ENCODE measurements at regions not wholly inside any gene's neighbourhood (a gene's known extent, or its start where the extent isn't known, plus 50 kb on each side); places are given as distances from the start of the nearest gene placed in this dataset.

DNA sequence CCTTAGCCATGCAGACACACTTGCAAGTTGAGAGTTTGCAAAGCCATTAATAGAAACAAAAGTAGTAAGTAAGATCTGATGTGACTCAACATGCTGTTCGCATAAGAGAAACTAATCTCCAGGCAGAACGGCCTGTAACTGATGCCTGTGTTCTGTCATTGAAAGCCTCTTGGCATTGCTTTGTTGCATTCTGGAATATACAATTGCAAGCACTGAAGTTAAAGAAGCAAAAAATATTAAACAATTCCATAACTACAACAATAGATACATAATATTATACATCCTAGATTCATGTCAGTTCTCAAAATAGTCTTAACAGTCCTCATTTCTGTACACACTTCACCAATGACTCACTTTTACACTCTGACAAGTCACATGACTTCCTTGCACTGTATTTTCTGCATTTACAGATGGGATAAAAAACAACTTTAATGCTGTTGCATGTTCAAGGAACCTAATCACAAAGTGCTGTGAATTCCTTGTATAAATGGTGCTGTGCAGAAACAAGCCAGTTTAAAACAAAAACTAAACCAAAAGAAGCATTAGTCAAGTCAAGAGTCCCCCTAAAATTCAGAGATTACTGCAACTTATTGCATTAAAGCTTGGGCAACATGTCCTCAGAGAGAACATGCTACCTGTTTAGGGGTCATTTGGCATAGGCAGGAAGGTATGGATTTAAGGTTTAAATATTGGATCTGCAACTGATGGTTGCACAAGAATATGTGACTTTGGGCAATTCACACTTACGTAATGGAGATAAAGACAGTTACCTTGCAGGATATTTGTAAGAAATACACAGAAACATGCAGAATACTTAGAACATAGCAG, 79.5 kb upstream of the SERP2 start:
- DNase-seq = no peak

DNA sequence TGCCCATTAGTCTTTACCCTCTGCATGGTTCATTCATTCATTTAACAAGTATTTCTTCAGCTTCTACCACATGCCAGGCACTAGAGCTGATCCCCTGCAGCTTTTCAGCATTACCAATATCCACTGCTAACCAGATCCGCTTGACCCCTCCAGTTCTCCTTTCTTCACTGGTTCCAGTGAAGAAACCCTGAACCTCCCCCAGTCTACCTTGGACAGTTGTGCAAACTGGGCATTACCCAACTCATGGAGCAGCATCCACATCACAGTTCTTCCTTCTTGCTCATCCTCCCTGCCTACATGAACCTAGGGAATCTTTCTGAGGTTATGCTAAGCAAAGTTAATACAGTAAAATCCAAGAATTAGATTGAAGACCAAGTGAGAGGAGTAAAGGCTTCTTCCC, 78.7 kb upstream of the SERP2 start:
- no peak for DNase-seq

DNA sequence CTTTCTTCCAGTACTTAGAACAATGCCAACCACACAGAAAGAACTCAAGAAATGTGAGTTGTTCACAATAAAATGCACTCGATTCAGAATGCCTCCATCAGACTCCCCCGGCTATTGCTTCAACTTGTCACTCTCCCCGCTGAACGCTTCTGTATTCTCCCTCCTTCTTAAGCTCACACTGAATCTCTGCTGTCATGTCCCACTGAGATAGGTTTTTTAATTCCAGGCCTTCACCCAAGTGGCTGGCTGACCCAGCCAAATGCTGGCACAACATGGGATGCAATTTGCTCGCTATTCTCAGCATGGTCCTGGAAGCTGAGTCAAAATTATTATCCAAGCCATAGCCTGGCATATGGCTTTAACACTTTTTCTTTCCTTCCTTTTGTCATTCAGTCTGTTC, 76.8 kb upstream of the SERP2 start:
- no peak for DNase-seq

DNA sequence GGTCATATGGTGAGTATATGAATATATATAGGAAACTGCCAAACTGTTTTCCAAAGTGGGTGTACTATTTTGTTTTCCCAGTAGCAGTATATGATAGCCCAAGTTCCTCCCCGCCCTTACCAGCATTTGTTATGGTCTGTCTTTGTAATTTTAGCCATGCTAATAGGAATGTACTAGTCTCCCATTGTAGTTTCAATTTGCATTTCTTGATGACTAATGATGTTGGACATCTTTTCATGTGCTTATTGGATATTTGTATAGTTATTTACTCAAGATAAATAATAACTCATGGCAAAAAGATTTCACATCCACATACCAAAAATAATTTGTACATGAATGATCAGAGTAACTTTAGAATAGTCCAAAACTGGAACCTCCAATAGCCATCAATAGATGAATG, 75.3 kb upstream of the SERP2 start:
- DNase-seq = no peak

DNA sequence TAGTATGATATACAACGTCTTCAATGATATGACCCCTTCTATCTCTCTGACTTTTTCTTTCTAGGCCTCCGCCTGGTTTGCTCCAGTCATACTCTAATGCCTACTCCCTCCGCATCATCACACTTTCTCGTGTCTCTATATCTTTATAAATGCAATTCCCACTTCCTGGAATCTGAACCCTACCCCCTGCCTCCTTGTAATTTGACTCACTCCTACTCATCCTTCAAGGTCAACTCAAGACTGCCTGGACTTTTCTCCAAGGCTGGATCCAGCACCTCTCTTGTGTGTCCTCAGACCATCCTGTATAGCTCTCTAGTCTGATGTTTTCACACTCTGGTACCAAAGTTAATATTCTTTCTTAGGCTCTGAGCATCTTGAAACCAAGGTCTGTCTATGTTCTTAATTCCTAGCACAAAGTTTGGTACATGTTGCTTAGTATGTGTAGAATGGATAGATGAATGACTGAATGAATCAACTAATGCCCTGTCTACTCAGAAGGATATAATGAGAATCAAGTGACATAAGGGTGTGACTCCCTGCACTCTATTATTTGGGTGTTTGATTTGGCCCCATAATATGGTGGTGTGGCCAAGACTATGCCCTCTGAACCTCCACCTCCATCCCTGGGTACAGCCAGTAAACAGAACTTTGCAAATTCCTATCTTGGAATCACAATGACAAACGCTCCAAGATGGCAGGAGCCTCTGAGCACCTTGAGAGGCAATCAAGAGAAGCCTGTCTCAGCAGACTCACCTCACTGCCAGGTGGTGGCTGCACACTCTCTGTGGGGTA, 74.3 kb upstream of the SERP2 start:
- no peak for DNase-seq

DNA sequence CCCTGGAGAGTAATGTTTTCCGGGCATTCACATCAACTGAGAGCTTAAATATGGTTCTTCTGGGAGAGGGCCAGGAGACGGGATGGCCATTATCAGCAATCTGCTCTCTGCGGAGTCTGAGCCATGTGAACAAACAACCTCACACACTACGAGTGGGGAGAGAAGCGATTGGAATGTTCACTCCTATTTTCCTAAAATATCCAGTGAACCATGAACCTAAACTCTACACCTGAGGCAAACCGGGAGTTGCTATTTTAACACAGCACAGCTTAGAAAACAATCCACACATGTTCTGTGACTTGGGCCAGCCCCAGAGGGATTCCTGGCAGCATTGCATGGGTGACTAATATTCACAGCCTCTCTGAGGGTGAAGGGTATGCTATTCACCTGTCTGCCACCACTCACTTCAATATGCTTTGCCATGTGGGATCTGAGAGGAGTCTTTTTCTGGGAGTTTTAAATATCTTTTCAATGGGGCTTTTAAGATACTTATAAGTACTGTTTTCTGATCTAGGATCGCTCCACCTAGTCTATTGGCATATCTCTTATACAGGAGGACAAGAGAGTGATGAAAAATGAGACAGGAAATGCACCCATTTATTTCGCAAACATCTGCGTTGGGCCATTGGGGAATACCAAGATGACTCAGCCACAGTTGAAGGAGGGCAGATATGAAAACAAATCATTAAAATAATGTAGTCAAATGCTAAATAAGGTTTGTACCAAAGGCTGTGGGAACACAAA, 72.6 kb upstream of the SERP2 start:
- DNase-seq = peak; percentile 56

DNA sequence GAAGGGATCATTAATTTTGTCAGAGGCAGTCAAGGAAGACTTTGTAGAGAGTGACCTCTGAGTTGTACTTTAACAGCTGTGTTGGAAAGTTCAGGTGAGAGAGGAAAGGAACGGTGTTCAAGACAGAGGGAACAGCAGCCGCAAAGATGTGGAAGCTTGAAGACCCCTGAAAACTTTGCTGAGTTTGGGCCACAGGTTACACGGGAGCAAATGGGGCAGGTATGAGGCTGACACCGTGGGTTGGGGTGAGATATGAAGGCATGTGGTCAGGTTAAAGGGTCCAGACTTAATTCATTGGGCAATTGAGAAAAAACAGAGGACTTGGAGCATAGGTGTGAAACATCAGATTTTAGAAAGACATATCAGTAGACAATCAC, 72.0 kb upstream of the SERP2 start:
- DNase-seq = no peak

DNA sequence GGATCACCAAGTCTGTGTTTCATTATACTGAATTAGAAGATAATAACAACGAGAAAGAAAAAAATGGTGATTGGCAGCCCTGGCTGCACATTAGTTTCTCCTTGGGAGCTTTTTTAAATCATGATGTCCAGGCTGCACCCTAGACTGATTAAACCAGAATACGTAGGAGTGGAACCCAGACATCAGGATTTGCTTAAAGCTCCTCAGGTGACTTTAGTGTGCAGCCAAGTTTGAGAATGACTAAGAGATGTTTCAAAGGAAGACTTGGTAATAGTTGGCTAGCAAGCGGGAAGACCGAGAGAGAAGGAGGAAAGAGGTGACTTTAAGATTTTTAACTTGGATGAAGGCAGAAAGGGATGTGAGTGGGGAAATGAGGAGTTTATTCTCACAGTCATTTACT, 71.4 kb upstream of the SERP2 start:
- no peak for DNase-seq

DNA sequence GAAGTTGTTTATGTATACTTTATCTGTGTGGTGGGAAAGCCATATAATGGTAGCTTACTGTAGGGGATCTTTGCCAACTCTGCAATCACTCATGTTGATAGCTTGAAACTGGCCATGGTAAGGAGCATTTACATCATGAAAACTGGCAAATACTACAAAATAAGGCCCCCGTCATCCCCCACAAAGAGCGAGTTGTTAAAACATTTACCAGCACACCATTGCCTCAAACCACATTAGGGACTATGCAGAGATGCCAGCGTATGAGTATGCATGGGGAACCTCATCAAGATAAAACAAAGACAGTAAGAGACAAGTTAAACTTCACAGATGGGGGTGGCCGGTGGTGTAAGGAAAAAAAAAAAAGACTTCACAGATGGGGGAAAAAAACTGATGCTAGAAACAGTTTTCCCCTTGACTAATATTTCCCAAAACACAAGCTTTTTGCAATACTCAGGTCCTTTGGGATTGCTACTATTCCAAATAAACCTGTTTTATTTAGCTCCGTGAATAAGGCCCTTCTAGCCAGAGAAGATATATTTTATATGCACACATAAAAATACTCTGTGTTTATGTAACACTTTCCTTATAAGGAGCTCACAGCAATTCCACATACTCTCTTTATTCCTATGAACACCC, 70.6 kb upstream of the SERP2 start:
- no peak for DNase-seq

DNA sequence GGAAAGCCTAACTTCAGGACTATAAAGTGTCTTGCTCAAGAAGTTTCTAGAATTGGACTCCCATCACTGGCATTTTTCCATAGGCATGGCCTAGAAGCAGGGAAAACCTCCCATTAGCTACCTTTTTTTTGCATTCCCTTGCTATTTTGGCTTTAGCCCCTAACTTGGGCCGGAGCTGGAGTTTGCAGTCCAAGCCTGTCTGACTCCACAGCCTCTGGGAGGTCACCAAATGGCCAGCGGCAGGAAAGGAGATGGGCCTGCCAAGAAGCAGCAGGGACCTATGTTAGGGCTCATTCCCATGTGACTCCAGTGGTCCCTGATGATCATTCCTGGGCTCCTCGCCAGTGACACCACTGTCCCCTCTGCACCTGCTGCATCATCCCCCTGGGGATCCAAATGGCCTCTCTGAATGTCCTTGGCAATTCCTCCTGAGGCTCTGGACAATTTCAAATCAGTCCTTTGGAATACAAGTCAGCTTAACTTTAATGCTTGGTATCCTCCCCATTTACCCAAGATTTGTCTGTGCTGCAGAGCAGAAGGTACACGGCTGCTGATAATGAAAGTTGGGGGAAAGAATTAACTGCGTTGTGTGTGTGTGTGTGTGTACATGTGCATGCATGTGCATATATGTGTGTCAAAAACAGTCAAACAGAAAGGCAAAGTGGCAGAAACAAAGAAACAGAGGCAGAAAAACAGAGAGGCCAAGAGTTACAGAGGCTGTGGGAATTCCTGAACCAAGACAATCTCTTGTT, 69.8 kb upstream of the SERP2 start:
- DNase-seq = no peak

DNA sequence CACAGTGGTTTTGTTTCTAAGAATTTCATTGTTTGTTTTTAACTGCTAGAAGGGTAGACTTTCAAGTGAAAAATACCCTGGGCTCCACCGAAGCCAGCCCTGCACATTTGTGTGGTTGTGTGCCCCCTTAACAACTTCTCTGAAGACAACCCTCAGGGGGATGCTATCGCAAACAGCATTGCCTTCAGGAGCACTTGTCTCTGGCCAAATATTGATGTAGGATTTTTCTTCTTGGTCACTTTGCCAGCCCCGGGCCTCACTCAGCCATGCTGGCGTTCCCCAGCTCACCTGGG, 69.2 kb upstream of the SERP2 start:
- DNase-seq = no peak

DNA sequence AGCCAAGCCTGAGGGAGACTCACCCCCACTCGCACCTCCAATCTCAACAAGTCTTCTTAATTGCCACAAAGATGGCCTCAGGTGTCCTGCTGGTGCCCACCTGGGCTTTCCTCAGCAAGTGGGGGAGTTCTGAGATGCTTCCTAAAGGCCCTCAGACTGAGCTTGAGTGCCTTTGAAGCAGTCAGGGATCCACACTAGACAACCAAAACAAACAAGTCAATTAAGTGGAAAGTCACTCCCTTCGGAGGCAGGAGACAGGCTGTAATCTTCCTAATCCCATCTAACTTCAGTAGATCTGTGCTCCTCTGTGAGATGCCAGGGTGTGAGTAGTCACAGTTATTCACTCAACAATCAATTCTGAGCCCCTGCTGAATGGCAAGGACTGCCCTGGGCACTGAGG, 68.3 kb upstream of the SERP2 start:
- no peak for DNase-seq

DNA sequence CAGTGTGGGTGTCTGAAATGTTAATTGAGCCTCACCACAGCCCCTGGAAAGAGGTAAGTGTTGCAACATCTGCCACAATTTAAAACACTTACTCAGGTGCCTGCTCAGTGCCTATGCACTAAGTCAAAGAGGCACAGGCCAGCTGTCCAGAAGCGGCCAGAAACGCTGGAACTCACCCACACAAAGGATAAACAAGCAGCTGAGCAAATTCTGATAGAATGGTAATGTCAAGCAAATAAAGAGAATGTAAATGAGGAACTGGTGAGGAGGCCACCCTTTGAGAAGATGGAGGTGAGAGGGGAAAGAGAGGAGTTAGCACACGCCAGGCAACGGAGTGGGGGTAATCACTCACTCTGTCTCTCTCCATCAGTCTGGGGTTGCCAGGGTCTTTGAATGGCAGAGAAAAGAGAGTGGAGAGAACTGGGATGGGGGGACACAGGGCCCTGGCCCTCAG, 67.7 kb upstream of the SERP2 start:
- DNase-seq = peak; percentile 43

DNA sequence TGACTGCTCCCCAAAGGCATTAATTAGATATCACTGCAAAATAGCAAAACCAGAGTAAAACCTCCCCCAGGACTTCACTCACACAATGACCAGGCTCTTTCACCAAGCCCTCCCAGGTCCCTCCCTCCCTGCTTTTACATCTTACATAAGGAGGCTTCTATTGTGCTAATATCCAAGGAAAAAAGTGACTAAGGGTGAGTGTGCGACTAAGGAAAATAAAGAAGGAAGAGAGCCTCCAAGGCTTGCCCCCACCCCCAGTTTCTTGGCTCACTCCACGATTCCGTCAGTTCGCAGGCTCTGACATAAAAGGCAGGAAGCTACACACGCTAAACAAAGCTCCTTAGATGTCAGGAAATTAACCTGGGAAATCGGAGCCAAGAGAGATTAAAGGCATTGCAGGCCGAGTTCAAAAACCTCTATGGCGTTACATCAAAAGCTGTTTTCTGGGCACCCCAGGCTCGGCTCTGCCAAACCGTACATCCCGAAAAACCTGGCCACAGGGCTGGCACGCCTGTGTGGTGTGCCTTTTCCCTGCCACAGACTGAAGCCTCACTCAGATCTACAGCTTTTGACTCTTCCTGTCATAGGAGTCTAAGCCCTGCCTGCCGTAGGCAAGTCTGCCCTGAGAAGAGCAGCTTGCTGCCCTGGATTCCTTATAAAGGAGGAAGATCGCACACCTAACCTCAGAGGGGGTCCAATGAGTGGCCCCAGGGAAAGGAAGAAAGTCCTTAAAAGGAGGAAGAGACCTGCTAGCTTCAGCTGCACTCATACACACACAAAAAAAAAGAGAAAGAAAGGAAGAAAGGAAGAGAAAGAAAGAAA, 67.0 kb upstream of the SERP2 start:
- DNase-seq = peak; percentile 54

DNA sequence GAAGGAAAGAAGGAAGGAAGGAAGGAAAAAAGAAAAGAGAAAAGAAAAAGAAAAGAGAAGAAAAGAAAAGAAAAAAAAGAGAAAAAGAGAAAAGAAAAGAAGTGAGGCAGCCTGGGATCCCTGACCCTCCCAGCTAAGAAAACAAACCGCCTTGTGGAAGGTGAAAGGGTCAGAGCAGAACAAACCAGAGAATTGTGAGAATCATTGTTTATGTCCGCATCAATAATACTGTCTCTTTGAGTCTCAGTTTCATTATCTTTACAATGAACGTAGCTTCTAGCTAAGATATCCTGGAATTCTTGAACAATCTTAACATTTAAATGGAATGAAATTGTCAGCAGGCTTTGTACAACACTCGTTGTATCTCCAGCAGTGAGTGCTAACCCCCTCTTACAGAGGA, 66.4 kb upstream of the SERP2 start:
- DNase-seq = no peak

DNA sequence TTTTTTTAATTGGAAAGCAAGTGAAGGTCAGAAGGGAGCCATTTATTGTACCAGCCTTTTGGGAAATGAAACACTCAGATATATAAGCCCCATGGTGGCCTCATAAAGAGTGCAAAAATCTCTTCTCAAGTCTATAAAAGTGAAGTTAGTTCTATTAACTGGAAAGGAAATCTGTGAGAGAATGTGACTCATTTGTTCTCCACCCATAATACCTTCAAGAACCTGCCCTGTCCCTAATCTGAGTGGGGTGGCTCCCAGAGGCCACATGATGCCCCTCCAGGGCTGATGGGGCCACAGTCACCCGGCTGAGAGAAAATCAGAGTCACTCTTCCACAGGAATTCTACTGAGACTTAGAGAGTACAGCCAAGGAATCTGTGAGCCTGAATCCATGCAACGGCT, 65.8 kb upstream of the SERP2 start:
- DNase-seq = no peak

DNA sequence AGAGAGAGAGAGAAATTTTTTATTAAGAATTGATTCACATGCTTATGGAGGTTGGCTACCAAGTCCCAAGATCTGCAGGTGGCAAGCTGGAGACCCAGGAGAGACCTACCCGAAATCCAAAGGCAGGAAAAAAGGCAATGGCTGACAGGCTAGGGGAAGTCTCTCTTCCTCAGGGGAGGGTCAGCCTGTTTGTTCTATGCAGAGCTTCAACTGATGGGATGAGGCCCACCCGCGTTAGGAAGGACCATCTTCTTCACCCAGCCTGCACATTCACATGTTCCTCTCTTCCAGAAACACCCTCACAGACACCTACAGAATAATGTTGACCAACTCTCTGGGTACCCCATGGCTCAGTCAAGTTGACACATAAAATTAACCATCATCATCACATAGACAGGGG, 65.3 kb upstream of the SERP2 start:
- no peak for DNase-seq

DNA sequence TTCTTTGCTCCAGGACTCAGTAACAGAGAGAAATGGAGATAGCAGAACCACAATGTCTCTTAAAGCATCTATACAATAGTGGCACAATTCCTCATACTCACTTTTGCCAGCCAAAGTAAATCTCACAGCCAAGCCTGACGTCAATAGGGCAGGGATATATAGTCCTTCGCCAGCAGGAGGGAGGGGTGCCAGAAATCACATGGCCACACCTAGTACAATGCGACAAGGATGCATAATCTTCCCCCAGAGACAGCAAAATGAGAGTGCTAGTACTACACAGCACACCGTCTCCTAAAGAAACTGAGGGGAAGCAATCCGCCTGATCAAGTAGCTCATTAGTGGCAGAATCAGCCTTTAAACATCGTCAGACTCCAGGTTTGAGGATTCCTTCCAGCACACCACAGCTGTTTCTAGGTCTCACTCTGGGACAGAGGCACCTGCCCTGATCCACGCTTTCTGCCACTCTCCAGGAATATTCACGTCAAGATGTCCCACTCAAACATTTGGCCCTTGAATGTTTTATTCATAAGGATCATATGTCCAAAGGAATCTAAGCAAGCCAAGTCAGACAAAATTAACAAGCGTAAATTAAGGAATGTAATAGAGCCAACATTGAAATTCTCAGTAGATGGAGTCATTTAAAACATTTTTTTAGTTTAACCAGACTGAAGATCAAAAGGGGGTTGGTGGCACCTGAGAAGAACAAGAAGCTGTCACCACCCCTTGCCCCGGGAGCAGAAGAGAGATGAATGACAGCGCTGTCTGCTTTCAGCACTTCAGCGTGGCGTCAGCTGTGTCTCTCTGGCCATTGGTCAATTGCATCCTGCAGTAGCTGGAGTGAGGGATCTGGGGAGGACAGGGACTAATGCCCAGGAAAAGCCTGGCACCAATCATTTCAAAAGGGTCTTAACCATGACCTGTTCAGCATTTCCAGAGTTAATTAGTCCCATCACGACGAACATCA, 63.5 kb upstream of the SERP2 start:
- peak; percentile 28 for DNase-seq

DNA sequence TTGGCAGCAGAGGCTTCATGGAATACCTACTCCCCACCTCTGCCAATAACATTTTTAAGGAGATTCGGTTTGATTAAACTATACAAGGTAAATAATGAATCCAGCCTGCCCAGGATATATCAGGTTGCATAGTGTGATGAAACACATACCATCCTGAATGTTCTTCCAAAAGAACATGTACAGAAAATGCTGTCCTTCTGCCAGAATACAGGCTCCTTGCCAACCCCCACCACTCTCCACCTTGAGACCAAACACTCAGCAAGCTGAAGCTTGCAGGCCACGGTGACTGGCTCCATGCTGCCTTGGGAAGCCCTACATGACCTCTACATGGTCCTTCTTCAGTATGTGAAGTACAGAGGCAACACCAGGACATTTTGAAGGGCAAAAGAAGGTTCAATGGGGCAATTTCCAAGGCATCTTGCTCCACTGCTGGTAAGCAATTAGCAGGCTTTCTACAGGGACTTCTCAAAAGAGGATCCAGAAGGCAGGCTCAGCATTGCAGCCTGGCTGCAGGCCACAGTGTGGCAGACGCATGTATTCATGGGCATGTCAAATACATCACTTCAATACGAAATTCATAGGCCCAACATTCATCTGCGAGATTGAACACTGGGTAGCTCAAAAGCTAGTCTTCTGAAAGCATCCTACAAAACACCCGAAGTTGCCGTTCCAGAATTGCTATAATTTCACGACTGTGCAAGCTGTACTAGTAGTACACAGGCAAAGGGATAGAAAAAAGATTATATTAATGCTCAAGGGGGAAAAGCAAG, 62.4 kb upstream of the SERP2 start:
- no peak for DNase-seq

DNA sequence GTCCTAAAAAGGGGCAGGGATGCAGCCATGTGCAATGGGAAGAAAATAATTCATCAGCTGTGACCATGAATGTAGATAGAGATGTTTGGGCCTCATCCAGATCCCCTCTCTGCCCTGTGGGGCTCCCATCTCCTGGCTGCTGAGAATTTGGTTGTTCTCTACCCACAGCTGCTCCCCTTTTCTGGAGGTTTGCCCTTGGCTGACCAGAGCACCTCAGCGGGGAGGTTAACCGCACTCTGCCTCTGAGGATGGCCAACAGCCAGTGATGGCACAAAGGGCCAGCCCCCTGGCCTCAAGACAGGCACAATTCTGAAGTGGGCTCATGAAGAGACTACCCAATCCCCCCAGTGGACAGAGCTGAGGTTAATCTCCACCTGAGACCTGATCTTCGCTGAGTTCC, 61.5 kb upstream of the SERP2 start:
- no peak for DNase-seq
